Skeletal muscle tissue (tissue), 3 donors: ENCODE measurements at regions not wholly inside any gene's neighbourhood (a gene's known extent, or its start where the extent isn't known, plus 50 kb on each side); places are given as distances from the start of the nearest gene placed in this dataset.

Experiments used
- H3K27ac ChIP-seq: one replicate; pipeline ENCODE4 v1.7.0; 2013; ENCODE audit warnings: mild to moderate bottlenecking, low read depth, low read length, inconsistent platforms
- H3K27me3 ChIP-seq, 3 donors: one replicate each; pipeline ENCODE4 v1.7.0; 2013; ENCODE audit warnings: low read length in 3 of 3; ENCODE audit not compliant: control insufficient read depth in 3 of 3, insufficient read depth in 3 of 3
- H3K36me3 ChIP-seq, 3 donors: one replicate each; pipeline ENCODE4 v1.7.0; 2013; ENCODE audit warnings: low read length in 3 of 3; ENCODE audit not compliant: control insufficient read depth in 3 of 3, insufficient read depth in 3 of 3
- H3K4me1 ChIP-seq, 3 donors: one replicate each; pipeline ENCODE4 v1.7.0; 2013; ENCODE audit warnings: low read length in 3 of 3, mild to moderate bottlenecking in 3 of 3; ENCODE audit not compliant: control insufficient read depth in 3 of 3, insufficient read depth in 3 of 3
- H3K4me3 ChIP-seq, 3 donors: one replicate each; pipeline ENCODE4 v1.7.0; 2013; ENCODE audit warnings: low read length in 3 of 3
- H3K9ac ChIP-seq, 3 donors: one replicate each; pipeline ENCODE4 v1.7.0; 2013; ENCODE audit warnings: low read length in 3 of 3, mild to moderate bottlenecking in 3 of 3, moderate library complexity in 2 of 3, low read depth in 1 of 3
- H3K9me3 ChIP-seq, 3 donors: one replicate each; pipeline ENCODE4 v1.7.0; 2013; ENCODE audit warnings: low read length in 3 of 3; ENCODE audit not compliant: control insufficient read depth in 3 of 3
- donor health status: Osteomylitis.

GRCh38 chr4:89358935-89359638 lies 51.5 kb upstream of the GPRIN3 start:
- H3K9ac ChIP-seq = no peak overlapping the region
- H3K27me3 ChIP-seq = no peaks in the 10 kb centered on the region
- H3K4me1 ChIP-seq = no peaks in the 10 kb centered on the region
- H3K9me3 ChIP-seq = no peaks in the 10 kb centered on the region
- no peak overlapping the region for H3K4me3 ChIP-seq
- no peak overlapping the region for H3K27ac ChIP-seq
- no peaks in the 10 kb centered on the region for H3K36me3 ChIP-seq

- Histone ChIP-seq H3K27me3 (no peaks in the 10 kb centered on the region), H3K27ac (no peak overlapping the region), H3K4me3 (no peak overlapping the region), H3K9me3 (no peaks in the 10 kb centered on the region), H3K36me3 (no peaks in the 10 kb centered on the region), H3K9ac (no peak overlapping the region), H3K4me1 (no peaks in the 10 kb centered on the region)
Observed at GRCh38 chr4:89357787-89358186, 50.2 kb upstream of the GPRIN3 start.
